ENCODE measurements at regions not wholly inside any gene's neighbourhood (a gene's known extent, or its start where the extent isn't known, plus 50 kb on each side); places are given as distances from the start of the nearest gene placed in this dataset.

DNA sequence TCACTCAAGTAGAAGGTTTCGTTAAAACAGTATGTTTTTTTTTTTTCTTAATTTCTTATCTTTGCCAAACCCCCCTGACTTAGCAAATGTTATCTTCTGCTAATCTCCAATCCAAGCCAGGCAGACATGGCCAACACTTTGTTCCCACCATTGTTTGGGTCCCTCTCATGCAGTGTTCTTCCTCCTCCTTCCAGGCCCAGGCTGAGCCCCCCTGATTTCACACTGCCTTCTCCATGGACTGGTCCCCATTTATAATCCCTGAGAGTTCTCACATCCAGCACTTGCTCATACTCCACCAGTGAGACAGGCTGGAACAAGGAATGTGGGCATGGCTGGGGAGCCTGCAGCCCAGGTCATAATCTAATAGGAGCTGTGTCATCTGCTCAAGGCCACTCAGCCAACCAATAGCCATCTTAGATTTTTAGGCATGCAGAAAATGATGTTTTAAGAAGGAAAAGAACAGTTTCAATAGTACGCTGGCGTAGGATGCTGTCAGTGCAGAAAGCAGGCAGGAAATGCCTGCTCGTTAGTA is 238.4 kb upstream of the CCDC196 start:
- intact Hi-C loops (cut with micrococcal nuclease; ENCODE audit: unreplicated experiment): no loop called here
- POLR2A ChIA-PET (ENCODE audit: low non-redundant PET): no interaction called here
- Histone ChIP-seq H3K9me3 (ENCODE audit: low read depth, low read length, poor library complexity, severe bottlenecking) (no peaks in the 10 kb centered on the region), H3K27ac (ENCODE audit: low read depth, low read length, poor library complexity, severe bottlenecking) (no peak overlapping the region), H3K27me3 (replicated peaks; ENCODE audit: insufficient read depth, low read depth, low read length, poor library complexity) (no peaks in the 10 kb centered on the region), H3K4me1 (ENCODE audit: insufficient read depth, low read length, poor library complexity, severe bottlenecking) (no peaks in the 10 kb centered on the region), H3K36me3 (ENCODE audit: insufficient read depth, low read length, poor library complexity, severe bottlenecking) (no peaks in the 10 kb centered on the region), H3K4me3 (ENCODE audit: low read depth, low read length, poor library complexity, severe bottlenecking) (no peak overlapping the region)
- no peak for TF ChIP-seq EZH2 (IDR thresholded peaks at IDR 0.05; ENCODE audit: borderline replicate concordance, low read depth, low read length, poor library complexity, severe bottlenecking)
- DNase-seq (ENCODE audit: low spot score): no peak
- CTCF ChIA-PET: no interaction called here
- no TSS peak for BruUV-seq (replicated peaks)

DNA sequence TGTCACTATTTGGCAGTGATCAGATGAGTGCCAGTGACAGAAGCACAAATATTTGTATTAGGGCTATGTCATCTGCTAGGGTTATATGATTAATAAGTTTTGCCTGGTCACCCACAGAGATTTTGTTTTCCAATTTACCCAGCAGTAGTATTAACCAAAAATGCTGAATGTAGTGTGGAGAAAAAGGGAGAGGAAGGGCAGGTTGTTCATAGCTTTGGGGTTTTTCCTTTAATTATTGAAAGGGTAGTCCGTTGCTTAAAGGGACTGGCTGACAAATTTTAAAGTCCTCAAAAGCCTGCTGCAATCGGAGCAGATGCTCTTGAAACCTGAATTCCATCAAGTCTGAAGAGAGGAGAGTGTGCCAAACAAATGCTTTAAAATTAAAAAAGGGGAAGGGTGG is 237.9 kb upstream of the CCDC196 start:
- TF ChIP-seq, protein P1, sequence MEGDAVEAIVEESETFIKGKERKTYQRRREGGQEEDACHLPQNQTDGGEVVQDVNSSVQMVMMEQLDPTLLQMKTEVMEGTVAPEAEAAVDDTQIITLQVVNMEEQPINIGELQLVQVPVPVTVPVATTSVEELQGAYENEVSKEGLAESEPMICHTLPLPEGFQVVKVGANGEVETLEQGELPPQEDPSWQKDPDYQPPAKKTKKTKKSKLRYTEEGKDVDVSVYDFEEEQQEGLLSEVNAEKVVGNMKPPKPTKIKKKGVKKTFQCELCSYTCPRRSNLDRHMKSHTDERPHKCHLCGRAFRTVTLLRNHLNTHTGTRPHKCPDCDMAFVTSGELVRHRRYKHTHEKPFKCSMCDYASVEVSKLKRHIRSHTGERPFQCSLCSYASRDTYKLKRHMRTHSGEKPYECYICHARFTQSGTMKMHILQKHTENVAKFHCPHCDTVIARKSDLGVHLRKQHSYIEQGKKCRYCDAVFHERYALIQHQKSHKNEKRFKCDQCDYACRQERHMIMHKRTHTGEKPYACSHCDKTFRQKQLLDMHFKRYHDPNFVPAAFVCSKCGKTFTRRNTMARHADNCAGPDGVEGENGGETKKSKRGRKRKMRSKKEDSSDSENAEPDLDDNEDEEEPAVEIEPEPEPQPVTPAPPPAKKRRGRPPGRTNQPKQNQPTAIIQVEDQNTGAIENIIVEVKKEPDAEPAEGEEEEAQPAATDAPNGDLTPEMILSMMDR (conservative IDR thresholded peaks at IDR 0.05; ENCODE audit: low read depth, low read length): no peak
- TF ChIP-seq EZH2 (IDR thresholded peaks at IDR 0.05; ENCODE audit: borderline replicate concordance, low read depth, low read length, poor library complexity, severe bottlenecking): no peak
- no peak overlapping the region for H3K27ac ChIP-seq (ENCODE audit: low read depth, low read length, poor library complexity, severe bottlenecking)
- no peaks in the 10 kb centered on the region for H3K4me1 ChIP-seq (ENCODE audit: insufficient read depth, low read length, poor library complexity, severe bottlenecking)
- no peak for DNase-seq (ENCODE audit: low spot score)
- no peak overlapping the region for H3K4me3 ChIP-seq (ENCODE audit: low read depth, low read length, poor library complexity, severe bottlenecking)
- no peaks in the 10 kb centered on the region for H3K9me3 ChIP-seq (ENCODE audit: low read depth, low read length, poor library complexity, severe bottlenecking)
- no peaks in the 10 kb centered on the region for H3K36me3 ChIP-seq (ENCODE audit: insufficient read depth, low read length, poor library complexity, severe bottlenecking)
- H3K27me3 ChIP-seq (replicated peaks; ENCODE audit: insufficient read depth, low read depth, low read length, poor library complexity): no peaks in the 10 kb centered on the region
- CTCF ChIA-PET: no interaction called here
- no TSS peak for BruUV-seq (replicated peaks)
- POLR2A ChIA-PET (ENCODE audit: low non-redundant PET): no interaction called here
- intact Hi-C loops (cut with micrococcal nuclease; ENCODE audit: unreplicated experiment): no loop called here

DNA sequence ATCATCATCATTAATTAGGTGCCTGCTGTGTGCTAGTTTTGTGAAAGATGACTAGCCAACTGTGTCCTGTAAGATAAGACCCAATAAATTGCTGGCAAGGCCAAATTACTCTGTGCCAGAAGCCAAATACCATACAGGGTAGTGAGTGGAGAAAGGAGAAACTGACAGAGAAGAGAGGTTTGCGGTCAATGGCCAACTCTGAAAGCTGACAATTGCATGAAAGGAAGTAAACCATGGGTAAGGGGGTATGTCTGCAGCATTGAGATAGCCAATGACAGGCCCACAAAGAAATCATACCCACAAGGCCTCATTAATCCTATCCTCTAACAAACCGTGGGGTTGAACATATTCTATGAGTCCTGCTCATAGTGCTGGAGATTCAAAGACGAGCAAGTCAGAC is 236.6 kb upstream of the CCDC196 start:
- POLR2A ChIA-PET (ENCODE audit: low non-redundant PET): no interaction called here
- no peaks in the 10 kb centered on the region for H3K4me1 ChIP-seq (ENCODE audit: insufficient read depth, low read length, poor library complexity, severe bottlenecking)
- no TSS peak for BruUV-seq (replicated peaks)
- intact Hi-C loops (cut with micrococcal nuclease; ENCODE audit: unreplicated experiment): no loop called here
- H3K4me3 ChIP-seq (ENCODE audit: low read depth, low read length, poor library complexity, severe bottlenecking): no peak overlapping the region
- H3K27me3 ChIP-seq (replicated peaks; ENCODE audit: insufficient read depth, low read depth, low read length, poor library complexity): no peaks in the 10 kb centered on the region
- H3K27ac ChIP-seq (ENCODE audit: low read depth, low read length, poor library complexity, severe bottlenecking): no peak overlapping the region
- TF ChIP-seq EZH2 (IDR thresholded peaks at IDR 0.05; ENCODE audit: borderline replicate concordance, low read depth, low read length, poor library complexity, severe bottlenecking): no peak
- TF ChIP-seq, protein P1 (conservative IDR thresholded peaks at IDR 0.05; ENCODE audit: low read depth, low read length): no peak
- no peaks in the 10 kb centered on the region for H3K9me3 ChIP-seq (ENCODE audit: low read depth, low read length, poor library complexity, severe bottlenecking)
- H3K36me3 ChIP-seq (ENCODE audit: insufficient read depth, low read length, poor library complexity, severe bottlenecking): no peaks in the 10 kb centered on the region
- no peak for DNase-seq (ENCODE audit: low spot score)
- CTCF ChIA-PET: no interaction called here

DNA sequence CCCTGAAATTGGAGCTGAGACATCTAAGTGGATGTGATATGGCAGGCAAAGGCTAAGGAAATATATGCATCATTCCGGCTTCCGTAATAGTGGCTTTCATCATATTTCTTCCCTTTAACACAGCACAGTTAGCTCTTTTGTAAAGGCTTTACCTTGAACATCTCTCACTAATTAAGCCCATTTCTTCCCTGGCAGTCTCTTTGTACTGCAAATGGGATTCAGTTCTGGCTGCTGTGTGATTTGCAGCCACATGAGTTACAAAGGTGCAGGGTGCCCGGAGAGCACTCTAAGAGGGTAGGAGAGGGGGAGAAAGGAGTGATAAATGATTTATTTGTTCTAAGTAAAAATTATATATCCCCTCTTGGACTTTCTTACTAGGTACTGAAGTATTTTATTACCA is 232.1 kb upstream of the CCDC196 start:
- BruUV-seq (replicated peaks): no TSS peak
- CTCF ChIA-PET: no interaction called here
- H3K9me3 ChIP-seq (ENCODE audit: low read depth, low read length, poor library complexity, severe bottlenecking): no peaks in the 10 kb centered on the region

More for the DNA sequence above, 232.1 kb upstream of the CCDC196 start:
- Histone ChIP-seq H3K4me1 (ENCODE audit: insufficient read depth, low read length, poor library complexity, severe bottlenecking) (no peaks in the 10 kb centered on the region), H3K36me3 (ENCODE audit: insufficient read depth, low read length, poor library complexity, severe bottlenecking) (no peaks in the 10 kb centered on the region), H3K4me3 (ENCODE audit: low read depth, low read length, poor library complexity, severe bottlenecking) (no peak overlapping the region), H3K27ac (ENCODE audit: low read depth, low read length, poor library complexity, severe bottlenecking) (no peak overlapping the region), H3K27me3 (replicated peaks; ENCODE audit: insufficient read depth, low read depth, low read length, poor library complexity) (no peaks in the 10 kb centered on the region)
- TF ChIP-seq EZH2 (IDR thresholded peaks at IDR 0.05; ENCODE audit: borderline replicate concordance, low read depth, low read length, poor library complexity, severe bottlenecking): no peak
- POLR2A ChIA-PET (ENCODE audit: low non-redundant PET): no interaction called here
- intact Hi-C loops (cut with micrococcal nuclease; ENCODE audit: unreplicated experiment): no loop called here
- DNase-seq (ENCODE audit: low spot score): no peak
